ENCODE measurements at regions not wholly inside any gene's neighbourhood (a gene's known extent, or its start where the extent isn't known, plus 50 kb on each side); places are given as distances from the start of the nearest gene placed in this dataset.

GRCh38 chr1:58430421-58431275 is 115.9 kb downstream of the OMA1 start:
- Histone ChIP-seq H3K4me1 (ENCODE audit: control insufficient read depth, insufficient read depth, low read length, unreplicated experiment) (peaks cover 4% of the 10 kb centered on the region), H3K27me3 (ENCODE audit: insufficient read depth, low read length) (peaks cover 4% of the 10 kb centered on the region; the same call in 1 of the 2 replicates), H3K79me2 (ENCODE audit: control insufficient read depth, insufficient read depth, low read length, unreplicated experiment) (no peaks in the 10 kb centered on the region), H3K36me3 (ENCODE audit: insufficient read depth, low read length) (no peaks in the 10 kb centered on the region), H3K27ac (ENCODE audit: low read depth, low read length) (no peak overlapping the region), H2AFZ (ENCODE audit: low read length, unreplicated experiment) (no peak overlapping the region), H3K4me3 (ENCODE audit: low read depth, low read length) (no peak overlapping the region)

- Histone ChIP-seq H3K4me3 (ENCODE audit: low read depth, low read length) (no peak overlapping the region), H3K27ac (ENCODE audit: low read depth, low read length) (no peak overlapping the region)
Observed at GRCh38 chr1:58426918-58427317, 119.6 kb downstream of the OMA1 start.

GRCh38 chr1:58422436-58422835 is 124.1 kb downstream of the OMA1 start:
- no peaks in the 10 kb centered on the region for H3K79me2 ChIP-seq (ENCODE audit: control insufficient read depth, insufficient read depth, low read length, unreplicated experiment)
- H3K4me1 ChIP-seq (ENCODE audit: control insufficient read depth, insufficient read depth, low read length, unreplicated experiment): no peaks in the 10 kb centered on the region
- H3K4me3 ChIP-seq (ENCODE audit: low read depth, low read length): no peak overlapping the region
- peaks cover 33% of the 10 kb centered on the region for H3K27me3 ChIP-seq (ENCODE audit: insufficient read depth, low read length)
- H2AFZ ChIP-seq (ENCODE audit: low read length, unreplicated experiment): no peak overlapping the region
- H3K27ac ChIP-seq (ENCODE audit: low read depth, low read length): no peak overlapping the region
- H3K36me3 ChIP-seq (ENCODE audit: insufficient read depth, low read length): no peaks in the 10 kb centered on the region

More at GRCh38 chr1:58426918-58427317, 119.6 kb downstream of the OMA1 start:
- H3K4me1 ChIP-seq (ENCODE audit: control insufficient read depth, insufficient read depth, low read length, unreplicated experiment): no peaks in the 10 kb centered on the region
- no peak overlapping the region for H2AFZ ChIP-seq (ENCODE audit: low read length, unreplicated experiment)
- H3K36me3 ChIP-seq (ENCODE audit: insufficient read depth, low read length): no peaks in the 10 kb centered on the region
- H3K79me2 ChIP-seq (ENCODE audit: control insufficient read depth, insufficient read depth, low read length, unreplicated experiment): no peaks in the 10 kb centered on the region
- H3K27me3 ChIP-seq (ENCODE audit: insufficient read depth, low read length): 0 out of 2 replicates have a peak, but pooled peaks cover 14% of the 10 kb centered on the region

- no peak overlapping the region for H3K27ac ChIP-seq (ENCODE audit: low read depth, low read length)
- H3K4me1 ChIP-seq (ENCODE audit: control insufficient read depth, insufficient read depth, low read length, unreplicated experiment): no peaks in the 10 kb centered on the region
- H2AFZ ChIP-seq (ENCODE audit: low read length, unreplicated experiment): no peak overlapping the region
- H3K4me3 ChIP-seq (ENCODE audit: low read depth, low read length): no peak overlapping the region
- H3K79me2 ChIP-seq (ENCODE audit: control insufficient read depth, insufficient read depth, low read length, unreplicated experiment): no peaks in the 10 kb centered on the region
- peaks cover 20% of the 10 kb centered on the region for H3K27me3 ChIP-seq (ENCODE audit: insufficient read depth, low read length)
- H3K36me3 ChIP-seq (ENCODE audit: insufficient read depth, low read length): no peaks in the 10 kb centered on the region
Observed at GRCh38 chr1:58418283-58419228, 128.0 kb downstream of the OMA1 start.

- Histone ChIP-seq H3K27ac (ENCODE audit: low read depth, low read length) (peak overlapping the region; percentile 9; the same call in 1 of the 2 replicates), H3K4me3 (ENCODE audit: low read depth, low read length) (no peak overlapping the region)
Observed at GRCh38 chr1:58412071-58412580, 134.4 kb downstream of the OMA1 start.

GRCh38 chr1:58409890-58410289 is 136.6 kb downstream of the OMA1 start:
- peaks cover 16% of the 10 kb centered on the region for H3K4me1 ChIP-seq (ENCODE audit: control insufficient read depth, insufficient read depth, low read length, unreplicated experiment)
- no peaks in the 10 kb centered on the region for H3K36me3 ChIP-seq (ENCODE audit: insufficient read depth, low read length)
- no peak overlapping the region for H3K27ac ChIP-seq (ENCODE audit: low read depth, low read length)
- no peaks in the 10 kb centered on the region for H3K27me3 ChIP-seq (ENCODE audit: insufficient read depth, low read length)
- H2AFZ ChIP-seq (ENCODE audit: low read length, unreplicated experiment): no peak overlapping the region
- no peaks in the 10 kb centered on the region for H3K79me2 ChIP-seq (ENCODE audit: control insufficient read depth, insufficient read depth, low read length, unreplicated experiment)
- H3K4me3 ChIP-seq (ENCODE audit: low read depth, low read length): no peak overlapping the region

More at GRCh38 chr1:58412071-58412580, 134.4 kb downstream of the OMA1 start:
- Histone ChIP-seq H2AFZ (ENCODE audit: low read length, unreplicated experiment) (peak overlapping the region; percentile 43), H3K79me2 (ENCODE audit: control insufficient read depth, insufficient read depth, low read length, unreplicated experiment) (no peaks in the 10 kb centered on the region), H3K4me1 (ENCODE audit: control insufficient read depth, insufficient read depth, low read length, unreplicated experiment) (peaks cover 16% of the 10 kb centered on the region), H3K27me3 (ENCODE audit: insufficient read depth, low read length) (no peaks in the 10 kb centered on the region), H3K36me3 (ENCODE audit: insufficient read depth, low read length) (no peaks in the 10 kb centered on the region)

GRCh38 chr1:58409336-58409735 is 137.2 kb downstream of the OMA1 start:
- no peaks in the 10 kb centered on the region for H3K79me2 ChIP-seq (ENCODE audit: control insufficient read depth, insufficient read depth, low read length, unreplicated experiment)
- no peaks in the 10 kb centered on the region for H3K27me3 ChIP-seq (ENCODE audit: insufficient read depth, low read length)
- no peak overlapping the region for H2AFZ ChIP-seq (ENCODE audit: low read length, unreplicated experiment)
- no peak overlapping the region for H3K27ac ChIP-seq (ENCODE audit: low read depth, low read length)
- no peaks in the 10 kb centered on the region for H3K36me3 ChIP-seq (ENCODE audit: insufficient read depth, low read length)
- H3K4me3 ChIP-seq (ENCODE audit: low read depth, low read length): no peak overlapping the region
- peaks cover 16% of the 10 kb centered on the region for H3K4me1 ChIP-seq (ENCODE audit: control insufficient read depth, insufficient read depth, low read length, unreplicated experiment)

- no peak overlapping the region for H3K27ac ChIP-seq (ENCODE audit: low read depth, low read length)
- H3K4me3 ChIP-seq (ENCODE audit: low read depth, low read length): no peak overlapping the region
- no peak overlapping the region for H2AFZ ChIP-seq (ENCODE audit: low read length, unreplicated experiment)
- no peaks in the 10 kb centered on the region for H3K36me3 ChIP-seq (ENCODE audit: insufficient read depth, low read length)
- peaks cover 14% of the 10 kb centered on the region for H3K4me1 ChIP-seq (ENCODE audit: control insufficient read depth, insufficient read depth, low read length, unreplicated experiment)
- 0 out of 2 replicates have a peak, but pooled peaks cover 5% of the 10 kb centered on the region for H3K27me3 ChIP-seq (ENCODE audit: insufficient read depth, low read length)
- H3K79me2 ChIP-seq (ENCODE audit: control insufficient read depth, insufficient read depth, low read length, unreplicated experiment): no peaks in the 10 kb centered on the region
Observed at GRCh38 chr1:58406301-58407071, 140.0 kb downstream of the OMA1 start.

GRCh38 chr1:58405660-58406059 is 140.9 kb downstream of the OMA1 start:
- Histone ChIP-seq H3K4me1 (ENCODE audit: control insufficient read depth, insufficient read depth, low read length, unreplicated experiment) (peaks cover 13% of the 10 kb centered on the region), H3K27me3 (ENCODE audit: insufficient read depth, low read length) (0 out of 2 replicates have a peak, but pooled peaks cover 5% of the 10 kb centered on the region), H2AFZ (ENCODE audit: low read length, unreplicated experiment) (no peak overlapping the region), H3K4me3 (ENCODE audit: low read depth, low read length) (no peak overlapping the region), H3K36me3 (ENCODE audit: insufficient read depth, low read length) (no peaks in the 10 kb centered on the region), H3K79me2 (ENCODE audit: control insufficient read depth, insufficient read depth, low read length, unreplicated experiment) (no peaks in the 10 kb centered on the region), H3K27ac (ENCODE audit: low read depth, low read length) (no peak overlapping the region)

- H3K4me1 ChIP-seq (ENCODE audit: control insufficient read depth, insufficient read depth, low read length, unreplicated experiment): peaks cover 13% of the 10 kb centered on the region
Observed at GRCh38 chr1:58403894-58404293, 142.6 kb downstream of the OMA1 start.

More at GRCh38 chr1:58403894-58404293, 142.6 kb downstream of the OMA1 start:
- Histone ChIP-seq H3K27me3 (ENCODE audit: insufficient read depth, low read length) (0 out of 2 replicates have a peak, but pooled peaks cover 5% of the 10 kb centered on the region), H3K27ac (ENCODE audit: low read depth, low read length) (no peak overlapping the region), H3K4me3 (ENCODE audit: low read depth, low read length) (no peak overlapping the region), H3K79me2 (ENCODE audit: control insufficient read depth, insufficient read depth, low read length, unreplicated experiment) (no peaks in the 10 kb centered on the region), H3K36me3 (ENCODE audit: insufficient read depth, low read length) (no peaks in the 10 kb centered on the region), H2AFZ (ENCODE audit: low read length, unreplicated experiment) (no peak overlapping the region)

Data from ACC112 (cell line).